SH-SY5Y (cell line): ENCODE measurements at regions not wholly inside any gene's neighbourhood (a gene's known extent, or its start where the extent isn't known, plus 50 kb on each side); places are given as distances from the start of the nearest gene placed in this dataset.

ENCODE experiments used
- GATA2 ChIP-seq: IDR thresholded peaks from 2 replicates; pipeline ENCODE4 v1.6.1; 2011; ENCODE audit warnings: mild to moderate bottlenecking, low read depth, low read length
- GATA3 ChIP-seq: IDR thresholded peaks from 2 replicates; pipeline ENCODE4 v1.6.1; 2011; ENCODE audit warnings: low read depth, mild to moderate bottlenecking, low read length, moderate library complexity

DNA sequence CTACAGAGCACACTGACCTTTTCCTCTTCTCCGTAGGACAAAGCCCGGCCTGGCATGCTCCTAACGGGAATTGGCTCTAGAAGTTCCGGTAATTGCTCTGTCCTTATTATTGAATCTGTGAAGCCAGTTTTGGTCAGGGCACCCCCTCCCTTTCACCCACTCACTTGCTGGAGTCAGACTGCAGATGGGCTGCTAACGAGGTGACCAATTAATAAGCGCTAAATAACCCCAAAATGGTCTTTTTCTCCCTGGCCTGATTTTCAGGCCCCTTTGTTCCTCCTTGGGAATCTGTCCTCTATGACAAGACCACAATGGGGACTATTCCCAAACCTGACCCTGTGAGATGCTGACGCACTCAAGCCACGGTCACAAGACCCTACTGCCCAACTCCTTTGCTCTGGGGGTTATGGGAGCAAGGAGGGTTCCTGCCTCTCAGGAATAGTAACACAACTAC, 610.0 kb upstream of the CADM1 start:
- TF ChIP-seq GATA2 (no peak), GATA3 (no peak)
